Tibial nerve (tissue), 4 donors: ENCODE measurements at regions not wholly inside any gene's neighbourhood (a gene's known extent, or its start where the extent isn't known, plus 50 kb on each side); places are given as distances from the start of the nearest gene placed in this dataset.

ENCODE experiments used
- CTCF ChIP-seq, 5 experiments: fragments of 200-600 bp in 3 of 5; fragments of 450-650 bp in 2 of 5; sonication (generic) in 3 of 5; IDR thresholded peaks; one replicate each; pipeline ENCODE4 v1.5.1; 2016 to 2019; ENCODE audit warnings: antibody characterized with exemption in 5 of 5, mild to moderate bottlenecking in 3 of 5, moderate library complexity in 2 of 5
- EP300 ChIP-seq, 2 donors: sonication (generic); formaldehyde crosslinking; IDR thresholded peaks; one replicate each; pipeline ENCODE4 v1.6.1; 2017; ENCODE audit warnings: antibody characterized with exemption in 2 of 2, mild to moderate bottlenecking in 1 of 2
- POLR2A ChIP-seq, 2 donors: fragments of 450-650 bp; IDR thresholded peaks; one replicate each; pipeline ENCODE4 v1.6.1; 2017; ENCODE audit warnings: antibody characterized with exemption in 2 of 2, mild to moderate bottlenecking in 2 of 2, moderate library complexity in 2 of 2

GRCh38 chrX:3219667-3220066 is 126.8 kb downstream of the MXRA5 start:
- no peak for TF ChIP-seq POLR2A (IDR thresholded peaks at IDR 0.05)
- TF ChIP-seq CTCF (IDR thresholded peaks at IDR 0.05), result no peak
- TF ChIP-seq EP300 (IDR thresholded peaks at IDR 0.05), result no peak
